Colonic mucosa (tissue), 4 donors: ENCODE measurements at regions not wholly inside any gene's neighbourhood (a gene's known extent, or its start where the extent isn't known, plus 50 kb on each side); places are given as distances from the start of the nearest gene placed in this dataset.

Experiments
- DNase-seq: peaks from one replicate; pipeline ENCODE4 v3.0.0-alpha.2; 2020
- H3K27ac ChIP-seq: fragments of 200-600 bp; one replicate; pipeline ENCODE4 v1.8.0; 2021
- H3K27me3 ChIP-seq: fragments of 200-600 bp; one replicate; pipeline ENCODE4 v1.8.0; 2021
- H3K36me3 ChIP-seq: fragments of 200-600 bp; one replicate; pipeline ENCODE4 v1.8.0; 2021
- H3K4me1 ChIP-seq: fragments of 200-600 bp; one replicate; pipeline ENCODE4 v1.8.0; 2021; ENCODE audit warnings: mild to moderate bottlenecking
- H3K4me3 ChIP-seq: fragments of 200-600 bp; one replicate; pipeline ENCODE4 v1.8.0; 2021
- H3K9ac ChIP-seq, 2 donors: one replicate each; pipeline ENCODE4 v1.7.0; 2013; ENCODE audit warnings: control low read depth in 2 of 2, low read depth in 2 of 2, low read length in 2 of 2
- H3K9me3 ChIP-seq: fragments of 200-600 bp; one replicate; pipeline ENCODE4 v1.8.0; 2021
- CTCF ChIP-seq: fragments of 200-600 bp; IDR thresholded peaks from one replicate; pipeline ENCODE4 v1.8.0; 2022; ENCODE audit warnings: antibody characterized with exemption, mild to moderate bottlenecking
- intact Hi-C: fragments of 100-400 bp; cut with DNase I; formaldehyde crosslinking; loops from one replicate; pipeline ENCODE4 v1.14.1; 2022
- donor health status: healthy.
- donor health status: DM: no; HTN: no; CAD: no.
- donor health status: DM: no; HTN: no; CAD: no.

- no peaks in the 10 kb centered on the region for H3K9me3 ChIP-seq
- no peaks in the 10 kb centered on the region for H3K27me3 ChIP-seq
- no peak overlapping the region for H3K27ac ChIP-seq
- intact Hi-C loops: no loop called here
- no peak overlapping the region for H3K4me3 ChIP-seq
- TF ChIP-seq CTCF: no peak
- no peak for DNase-seq
- H3K9ac ChIP-seq: no peak overlapping the region
- H3K36me3 ChIP-seq: no peaks in the 10 kb centered on the region
- H3K4me1 ChIP-seq: no peaks in the 10 kb centered on the region
Observed at GRCh38 chr2:19041434-19042041, 316.9 kb downstream of the OSR1 start.

- no peaks in the 10 kb centered on the region for H3K27me3 ChIP-seq
- H3K27ac ChIP-seq: no peak overlapping the region
- H3K4me3 ChIP-seq: no peak overlapping the region
- intact Hi-C loops: no loop called here
- no peaks in the 10 kb centered on the region for H3K4me1 ChIP-seq
- no peaks in the 10 kb centered on the region for H3K9me3 ChIP-seq
- H3K9ac ChIP-seq: no peak overlapping the region
- no peak for DNase-seq
- no peak for TF ChIP-seq CTCF
- H3K36me3 ChIP-seq: no peaks in the 10 kb centered on the region
Observed at GRCh38 chr2:19038071-19039015, 320.1 kb downstream of the OSR1 start.

GRCh38 chr2:19036091-19036490 lies 322.3 kb downstream of the OSR1 start:
- Histone ChIP-seq H3K9me3 (no peaks in the 10 kb centered on the region), H3K36me3 (no peaks in the 10 kb centered on the region), H3K27ac (no peak overlapping the region), H3K27me3 (no peaks in the 10 kb centered on the region), H3K4me1 (no peaks in the 10 kb centered on the region), H3K9ac (no peak overlapping the region), H3K4me3 (no peak overlapping the region)
- TF ChIP-seq CTCF: no peak
- intact Hi-C loops: no loop called here
- DNase-seq: no peak

GRCh38 chr2:19035238-19035637 lies 323.2 kb downstream of the OSR1 start:
- Histone ChIP-seq H3K27me3 (no peaks in the 10 kb centered on the region), H3K27ac (no peak overlapping the region), H3K4me3 (no peak overlapping the region), H3K4me1 (no peaks in the 10 kb centered on the region), H3K36me3 (no peaks in the 10 kb centered on the region), H3K9me3 (no peaks in the 10 kb centered on the region), H3K9ac (no peak overlapping the region)
- TF ChIP-seq CTCF: no peak
- intact Hi-C loops: no loop called here
- DNase-seq: no peak

GRCh38 chr2:19033240-19033639 lies 325.2 kb downstream of the OSR1 start:
- H3K27ac ChIP-seq: no peak overlapping the region
- H3K9ac ChIP-seq: no peak overlapping the region
- no peak for TF ChIP-seq CTCF
- intact Hi-C loops: no loop called here
- H3K4me1 ChIP-seq: no peaks in the 10 kb centered on the region
- no peak for DNase-seq
- no peaks in the 10 kb centered on the region for H3K27me3 ChIP-seq
- no peaks in the 10 kb centered on the region for H3K9me3 ChIP-seq
- H3K36me3 ChIP-seq: no peaks in the 10 kb centered on the region
- H3K4me3 ChIP-seq: no peak overlapping the region
